Loucy (cell line): ENCODE measurements at regions not wholly inside any gene's neighbourhood (a gene's known extent, or its start where the extent isn't known, plus 50 kb on each side); places are given as distances from the start of the nearest gene placed in this dataset.

Experiments used
- H2AFZ ChIP-seq: fragments of 200-600 bp; sonication (generic); 2 replicates; pipeline ENCODE4 v1.6.0; 2016; ENCODE audit warnings: antibody characterized with exemption, mild to moderate bottlenecking, low read length, moderate library complexity
- H3F3A ChIP-seq: fragments of 200-600 bp; 2 replicates; pipeline ENCODE4 v1.6.0; 2016; ENCODE audit warnings: antibody characterized with exemption, low read depth, mild to moderate bottlenecking
- H3K27me3 ChIP-seq: fragments of 200-600 bp; sonication (generic); 2 replicates; pipeline ENCODE4 v1.6.1; 2014; ENCODE audit warnings: low read length, mild to moderate bottlenecking; ENCODE audit not compliant: insufficient read depth, poor library complexity, severe bottlenecking
- H3K36me3 ChIP-seq: fragments of 200-600 bp; sonication (generic); 2 replicates; pipeline ENCODE4 v1.6.1; 2016; ENCODE audit warnings: low read length; ENCODE audit not compliant: insufficient read depth
- H3K4me1 ChIP-seq: fragments of 200-600 bp; sonication (generic); 2 replicates; pipeline ENCODE4 v1.5.1; 2014; ENCODE audit warnings: low read length, mild to moderate bottlenecking; ENCODE audit not compliant: insufficient read depth, poor library complexity, severe bottlenecking
- H3K4me2 ChIP-seq: fragments of 200-600 bp; sonication (generic); 2 replicates; pipeline ENCODE4 v1.6.0; 2014; ENCODE audit warnings: antibody characterized with exemption, low read length, low read depth, mild to moderate bottlenecking; ENCODE audit not compliant: poor library complexity, severe bottlenecking
- H3K4me3 ChIP-seq: fragments of 200-600 bp; sonication (generic); 2 replicates; pipeline ENCODE4 v1.5.1; 2014; ENCODE audit warnings: low read length, mild to moderate bottlenecking, mixed read lengths; ENCODE audit not compliant: poor library complexity, severe bottlenecking
- H3K79me2 ChIP-seq: fragments of 200-600 bp; sonication (generic); 2 replicates; pipeline ENCODE4 v1.6.1; 2014; ENCODE audit warnings: low read length; ENCODE audit not compliant: insufficient read depth
- H3K9ac ChIP-seq: fragments of 200-600 bp; sonication (generic); 2 replicates; pipeline ENCODE4 v1.6.0; 2014; ENCODE audit warnings: mild to moderate bottlenecking, low read depth, low read length, moderate library complexity; ENCODE audit not compliant: poor library complexity, severe bottlenecking
- H3K9me2 ChIP-seq: fragments of 200-600 bp; sonication (generic); replicated peaks from 2 replicates; pipeline ENCODE4 v1.6.1; 2016; ENCODE audit warnings: low read depth, low read length, mixed read lengths
- H3K9me3 ChIP-seq: fragments of 200-600 bp; sonication (generic); 2 replicates; pipeline ENCODE4 v1.6.1; 2014; ENCODE audit warnings: mild to moderate bottlenecking, antibody characterized with exemption, low read length, low read depth; ENCODE audit not compliant: insufficient read depth
- H4K20me1 ChIP-seq: fragments of 200-600 bp; sonication (generic); 2 replicates; pipeline ENCODE4 v1.6.0; 2014; ENCODE audit warnings: antibody characterized with exemption, low read length, mild to moderate bottlenecking; ENCODE audit not compliant: insufficient read depth, poor library complexity, severe bottlenecking
- EZH2phosphoT487 ChIP-seq: fragments of 200-600 bp; IDR thresholded peaks from 2 replicates; pipeline ENCODE4 v1.6.1; 2018; ENCODE audit warnings: antibody characterized with exemption, mild to moderate bottlenecking, moderate library complexity, borderline replicate concordance
- TF ChIP-seq, protein P1 (sequence below): fragments of 200-600 bp; sonication (generic); conservative IDR thresholded peaks from 2 replicates; pipeline ENCODE4 v1.5.1; 2014; ENCODE audit warnings: mild to moderate bottlenecking, antibody characterized with exemption, low read length

- H3K4me1 ChIP-seq, result no peaks in the 10 kb centered on the region
- H3F3A ChIP-seq, result no peaks in the 10 kb centered on the region
- no peak for TF ChIP-seq EZH2phosphoT487
- TF ChIP-seq, protein P1, sequence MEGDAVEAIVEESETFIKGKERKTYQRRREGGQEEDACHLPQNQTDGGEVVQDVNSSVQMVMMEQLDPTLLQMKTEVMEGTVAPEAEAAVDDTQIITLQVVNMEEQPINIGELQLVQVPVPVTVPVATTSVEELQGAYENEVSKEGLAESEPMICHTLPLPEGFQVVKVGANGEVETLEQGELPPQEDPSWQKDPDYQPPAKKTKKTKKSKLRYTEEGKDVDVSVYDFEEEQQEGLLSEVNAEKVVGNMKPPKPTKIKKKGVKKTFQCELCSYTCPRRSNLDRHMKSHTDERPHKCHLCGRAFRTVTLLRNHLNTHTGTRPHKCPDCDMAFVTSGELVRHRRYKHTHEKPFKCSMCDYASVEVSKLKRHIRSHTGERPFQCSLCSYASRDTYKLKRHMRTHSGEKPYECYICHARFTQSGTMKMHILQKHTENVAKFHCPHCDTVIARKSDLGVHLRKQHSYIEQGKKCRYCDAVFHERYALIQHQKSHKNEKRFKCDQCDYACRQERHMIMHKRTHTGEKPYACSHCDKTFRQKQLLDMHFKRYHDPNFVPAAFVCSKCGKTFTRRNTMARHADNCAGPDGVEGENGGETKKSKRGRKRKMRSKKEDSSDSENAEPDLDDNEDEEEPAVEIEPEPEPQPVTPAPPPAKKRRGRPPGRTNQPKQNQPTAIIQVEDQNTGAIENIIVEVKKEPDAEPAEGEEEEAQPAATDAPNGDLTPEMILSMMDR, result no peak
- H4K20me1 ChIP-seq, result no peaks in the 10 kb centered on the region
- no peaks in the 10 kb centered on the region for H3K36me3 ChIP-seq
- H2AFZ ChIP-seq, result no peak overlapping the region
- no peaks in the 10 kb centered on the region for H3K27me3 ChIP-seq
- H3K9me3 ChIP-seq, result peaks cover 3% of the 10 kb centered on the region; the same call in 1 of the 2 replicates
- H3K4me2 ChIP-seq, result no peak overlapping the region
- H3K9ac ChIP-seq, result no peak overlapping the region
- no peaks in the 10 kb centered on the region for H3K79me2 ChIP-seq
- H3K9me2 ChIP-seq, result no peaks in the 10 kb centered on the region
- H3K4me3 ChIP-seq, result no peak overlapping the region
Measured at GRCh38 chr16:35140293-35140986, 1681.0 kb downstream of the TP53TG3F start.

- Histone ChIP-seq H3K9me3 (peaks cover 3% of the 10 kb centered on the region; the same call in 1 of the 2 replicates), H3K4me3 (no peak overlapping the region), H2AFZ (no peak overlapping the region), H3K27me3 (no peaks in the 10 kb centered on the region), H4K20me1 (no peaks in the 10 kb centered on the region), H3F3A (no peaks in the 10 kb centered on the region), H3K9me2 (no peaks in the 10 kb centered on the region), H3K4me1 (no peaks in the 10 kb centered on the region), H3K4me2 (no peak overlapping the region), H3K9ac (no peak overlapping the region), H3K36me3 (no peaks in the 10 kb centered on the region), H3K79me2 (no peaks in the 10 kb centered on the region)
- no peak for TF ChIP-seq EZH2phosphoT487
- TF ChIP-seq, protein P1, result no peak
Measured at GRCh38 chr16:35141303-35141702, 1681.9 kb downstream of the TP53TG3F start.

DNA sequence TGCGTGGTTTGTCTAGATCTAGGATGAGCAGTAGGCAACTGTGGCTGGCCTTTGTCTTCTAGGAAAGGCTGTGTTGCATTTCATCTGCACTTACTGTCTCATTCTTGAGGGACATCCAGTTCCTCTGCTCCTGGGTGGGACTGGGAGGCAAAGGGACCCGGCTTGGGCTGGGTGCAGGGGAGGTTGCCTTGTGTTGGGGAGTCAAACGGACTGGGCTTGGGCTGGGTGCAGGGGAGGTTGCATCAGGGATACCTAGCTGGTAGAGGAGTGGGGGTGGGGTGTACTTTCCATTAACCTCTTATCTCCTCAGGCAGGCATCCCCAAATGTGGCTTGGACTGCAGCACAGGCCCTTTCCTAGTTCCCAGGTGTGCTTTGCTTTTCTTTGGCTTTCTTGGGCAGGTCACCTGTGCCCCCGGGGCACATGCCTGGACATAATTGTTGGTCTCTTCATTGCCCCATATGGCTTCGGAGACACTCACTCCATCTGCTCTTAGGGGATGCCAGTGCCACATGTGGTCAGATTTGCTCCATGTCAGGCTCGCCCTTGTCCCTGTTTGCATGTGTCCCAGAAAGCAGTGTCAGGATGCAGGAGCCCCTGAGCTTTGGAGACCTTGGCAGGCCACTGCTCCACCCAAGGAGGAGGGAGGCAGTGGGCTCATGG, 1682.9 kb downstream of the TP53TG3F start:
- no peak overlapping the region for H2AFZ ChIP-seq
- H3K4me2 ChIP-seq, result no peak overlapping the region
- H3F3A ChIP-seq, result no peaks in the 10 kb centered on the region
- no peak overlapping the region for H3K9ac ChIP-seq
- no peaks in the 10 kb centered on the region for H3K36me3 ChIP-seq
- no peaks in the 10 kb centered on the region for H3K4me1 ChIP-seq
- no peaks in the 10 kb centered on the region for H3K79me2 ChIP-seq
- no peaks in the 10 kb centered on the region for H3K27me3 ChIP-seq
- H3K9me3 ChIP-seq, result peaks cover 3% of the 10 kb centered on the region; the same call in 1 of the 2 replicates
- no peaks in the 10 kb centered on the region for H4K20me1 ChIP-seq
- no peak overlapping the region for H3K4me3 ChIP-seq
- H3K9me2 ChIP-seq, result no peaks in the 10 kb centered on the region
- TF ChIP-seq, protein P1, result no peak
- no peak for TF ChIP-seq EZH2phosphoT487
